ENCODE measurements at regions not wholly inside any gene's neighbourhood (a gene's known extent, or its start where the extent isn't known, plus 50 kb on each side); places are given as distances from the start of the nearest gene placed in this dataset.

- no peak for TF ChIP-seq YY1 (IDR thresholded peaks at IDR 0.05; ENCODE audit: insufficient read depth, insufficient read length)
- no peak for TF ChIP-seq ZNF274 (IDR thresholded peaks at IDR 0.05; ENCODE audit: low read depth, low read length)
- TF ChIP-seq SUZ12 (IDR thresholded peaks at IDR 0.05; ENCODE audit: extremely low read depth, insufficient read depth, insufficient read length) = no peak
Observed at GRCh38 chr5:62000646-62001045, 305.4 kb upstream of the KIF2A start.

Measured in NT2/D1 (cell line).